H1 (cell line): ENCODE measurements at regions not wholly inside any gene's neighbourhood (a gene's known extent, or its start where the extent isn't known, plus 50 kb on each side); places are given as distances from the start of the nearest gene placed in this dataset.

Experiments
- BACH1 ChIP-seq: IDR thresholded peaks from 2 replicates; pipeline ENCODE4 v1.6.1; 2012; ENCODE audit warnings: low read length, improper control_type of control experiment
- CHD2 ChIP-seq: IDR thresholded peaks from 2 replicates; pipeline ENCODE4 v1.6.1; 2012; ENCODE audit warnings: low read length, improper control_type of control experiment
- GTF2F1 ChIP-seq: IDR thresholded peaks from 2 replicates; pipeline ENCODE4 v1.6.1; 2012; ENCODE audit warnings: low read depth, low read length, improper control_type of control experiment, borderline replicate concordance
- HDAC6 ChIP-seq: IDR thresholded peaks from one replicate; pipeline ENCODE4 v1.7.1; 2012; ENCODE audit warnings: low read depth, mild to moderate bottlenecking, inconsistent platforms, low read length, moderate library complexity
- KDM1A ChIP-seq: fragments of 200-600, 300-600 bp; sonication (generic); IDR thresholded peaks from 2 replicates; pipeline ENCODE4 v1.7.1; 2016; ENCODE audit warnings: mild to moderate bottlenecking, low read length, borderline replicate concordance
- KDM5A ChIP-seq: fragments of 200-600 bp; IDR thresholded peaks from 2 replicates; pipeline ENCODE4 v1.7.1; 2012; ENCODE audit warnings: mild to moderate bottlenecking, low read length, inconsistent platforms, mixed read lengths
- MAFK ChIP-seq: IDR thresholded peaks from 2 replicates; pipeline ENCODE4 v1.6.1; 2012; ENCODE audit warnings: low read depth, mild to moderate bottlenecking, improper control_type of control experiment, low read length
- NANOG ChIP-seq: IDR thresholded peaks from 2 replicates; pipeline ENCODE4 v1.6.1; 2011; ENCODE audit warnings: low read length, low read depth, mild to moderate bottlenecking, inconsistent platforms; ENCODE audit not compliant: insufficient read depth, poor library complexity, severe bottlenecking
- RBBP5 ChIP-seq: IDR thresholded peaks from 2 replicates; pipeline ENCODE4 v1.7.1; 2012; ENCODE audit warnings: low read depth, mild to moderate bottlenecking, inconsistent platforms, low read length, moderate library complexity, borderline replicate concordance
- SP1 ChIP-seq: IDR thresholded peaks from 2 replicates; pipeline ENCODE4 v1.6.1; 2011; ENCODE audit warnings: low read depth, low read length
- SP2 ChIP-seq: IDR thresholded peaks from 2 replicates; pipeline ENCODE4 v1.6.1; 2012; ENCODE audit warnings: mild to moderate bottlenecking, low read length, inconsistent platforms
- TF ChIP-seq, protein P1 (sequence below): fragments of 300-600 bp; sonication (generic); IDR thresholded peaks from 2 replicates; pipeline ENCODE4 v1.7.1; 2012; ENCODE audit warnings: low read length, moderate library complexity, mild to moderate bottlenecking, inconsistent platforms; ENCODE audit not compliant: insufficient replicate concordance
- TF ChIP-seq, protein P2 (sequence below): IDR thresholded peaks from 2 replicates; pipeline ENCODE4 v1.6.1; 2012; ENCODE audit warnings: inconsistent platforms

DNA sequence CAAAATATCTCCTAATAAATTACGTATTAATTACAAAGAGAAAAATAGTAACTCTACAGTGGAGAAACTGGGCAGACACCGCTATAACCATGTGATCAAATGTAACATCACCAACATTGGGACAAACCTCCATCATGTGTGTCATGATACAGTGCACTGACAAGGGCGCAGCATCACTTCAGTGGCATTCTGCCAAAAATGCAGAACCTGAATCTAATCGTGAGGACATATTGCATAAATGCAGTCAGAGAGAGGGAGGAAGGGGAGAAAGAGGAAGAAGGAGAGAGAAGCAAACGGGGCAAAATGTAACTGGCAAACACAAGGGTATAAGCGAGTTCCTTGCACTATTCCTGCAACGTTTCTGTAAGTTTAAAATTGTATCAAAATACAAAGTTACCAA lies 74.2 kb upstream of the MARCHF10 start (continued):
- TF ChIP-seq, protein P1, sequence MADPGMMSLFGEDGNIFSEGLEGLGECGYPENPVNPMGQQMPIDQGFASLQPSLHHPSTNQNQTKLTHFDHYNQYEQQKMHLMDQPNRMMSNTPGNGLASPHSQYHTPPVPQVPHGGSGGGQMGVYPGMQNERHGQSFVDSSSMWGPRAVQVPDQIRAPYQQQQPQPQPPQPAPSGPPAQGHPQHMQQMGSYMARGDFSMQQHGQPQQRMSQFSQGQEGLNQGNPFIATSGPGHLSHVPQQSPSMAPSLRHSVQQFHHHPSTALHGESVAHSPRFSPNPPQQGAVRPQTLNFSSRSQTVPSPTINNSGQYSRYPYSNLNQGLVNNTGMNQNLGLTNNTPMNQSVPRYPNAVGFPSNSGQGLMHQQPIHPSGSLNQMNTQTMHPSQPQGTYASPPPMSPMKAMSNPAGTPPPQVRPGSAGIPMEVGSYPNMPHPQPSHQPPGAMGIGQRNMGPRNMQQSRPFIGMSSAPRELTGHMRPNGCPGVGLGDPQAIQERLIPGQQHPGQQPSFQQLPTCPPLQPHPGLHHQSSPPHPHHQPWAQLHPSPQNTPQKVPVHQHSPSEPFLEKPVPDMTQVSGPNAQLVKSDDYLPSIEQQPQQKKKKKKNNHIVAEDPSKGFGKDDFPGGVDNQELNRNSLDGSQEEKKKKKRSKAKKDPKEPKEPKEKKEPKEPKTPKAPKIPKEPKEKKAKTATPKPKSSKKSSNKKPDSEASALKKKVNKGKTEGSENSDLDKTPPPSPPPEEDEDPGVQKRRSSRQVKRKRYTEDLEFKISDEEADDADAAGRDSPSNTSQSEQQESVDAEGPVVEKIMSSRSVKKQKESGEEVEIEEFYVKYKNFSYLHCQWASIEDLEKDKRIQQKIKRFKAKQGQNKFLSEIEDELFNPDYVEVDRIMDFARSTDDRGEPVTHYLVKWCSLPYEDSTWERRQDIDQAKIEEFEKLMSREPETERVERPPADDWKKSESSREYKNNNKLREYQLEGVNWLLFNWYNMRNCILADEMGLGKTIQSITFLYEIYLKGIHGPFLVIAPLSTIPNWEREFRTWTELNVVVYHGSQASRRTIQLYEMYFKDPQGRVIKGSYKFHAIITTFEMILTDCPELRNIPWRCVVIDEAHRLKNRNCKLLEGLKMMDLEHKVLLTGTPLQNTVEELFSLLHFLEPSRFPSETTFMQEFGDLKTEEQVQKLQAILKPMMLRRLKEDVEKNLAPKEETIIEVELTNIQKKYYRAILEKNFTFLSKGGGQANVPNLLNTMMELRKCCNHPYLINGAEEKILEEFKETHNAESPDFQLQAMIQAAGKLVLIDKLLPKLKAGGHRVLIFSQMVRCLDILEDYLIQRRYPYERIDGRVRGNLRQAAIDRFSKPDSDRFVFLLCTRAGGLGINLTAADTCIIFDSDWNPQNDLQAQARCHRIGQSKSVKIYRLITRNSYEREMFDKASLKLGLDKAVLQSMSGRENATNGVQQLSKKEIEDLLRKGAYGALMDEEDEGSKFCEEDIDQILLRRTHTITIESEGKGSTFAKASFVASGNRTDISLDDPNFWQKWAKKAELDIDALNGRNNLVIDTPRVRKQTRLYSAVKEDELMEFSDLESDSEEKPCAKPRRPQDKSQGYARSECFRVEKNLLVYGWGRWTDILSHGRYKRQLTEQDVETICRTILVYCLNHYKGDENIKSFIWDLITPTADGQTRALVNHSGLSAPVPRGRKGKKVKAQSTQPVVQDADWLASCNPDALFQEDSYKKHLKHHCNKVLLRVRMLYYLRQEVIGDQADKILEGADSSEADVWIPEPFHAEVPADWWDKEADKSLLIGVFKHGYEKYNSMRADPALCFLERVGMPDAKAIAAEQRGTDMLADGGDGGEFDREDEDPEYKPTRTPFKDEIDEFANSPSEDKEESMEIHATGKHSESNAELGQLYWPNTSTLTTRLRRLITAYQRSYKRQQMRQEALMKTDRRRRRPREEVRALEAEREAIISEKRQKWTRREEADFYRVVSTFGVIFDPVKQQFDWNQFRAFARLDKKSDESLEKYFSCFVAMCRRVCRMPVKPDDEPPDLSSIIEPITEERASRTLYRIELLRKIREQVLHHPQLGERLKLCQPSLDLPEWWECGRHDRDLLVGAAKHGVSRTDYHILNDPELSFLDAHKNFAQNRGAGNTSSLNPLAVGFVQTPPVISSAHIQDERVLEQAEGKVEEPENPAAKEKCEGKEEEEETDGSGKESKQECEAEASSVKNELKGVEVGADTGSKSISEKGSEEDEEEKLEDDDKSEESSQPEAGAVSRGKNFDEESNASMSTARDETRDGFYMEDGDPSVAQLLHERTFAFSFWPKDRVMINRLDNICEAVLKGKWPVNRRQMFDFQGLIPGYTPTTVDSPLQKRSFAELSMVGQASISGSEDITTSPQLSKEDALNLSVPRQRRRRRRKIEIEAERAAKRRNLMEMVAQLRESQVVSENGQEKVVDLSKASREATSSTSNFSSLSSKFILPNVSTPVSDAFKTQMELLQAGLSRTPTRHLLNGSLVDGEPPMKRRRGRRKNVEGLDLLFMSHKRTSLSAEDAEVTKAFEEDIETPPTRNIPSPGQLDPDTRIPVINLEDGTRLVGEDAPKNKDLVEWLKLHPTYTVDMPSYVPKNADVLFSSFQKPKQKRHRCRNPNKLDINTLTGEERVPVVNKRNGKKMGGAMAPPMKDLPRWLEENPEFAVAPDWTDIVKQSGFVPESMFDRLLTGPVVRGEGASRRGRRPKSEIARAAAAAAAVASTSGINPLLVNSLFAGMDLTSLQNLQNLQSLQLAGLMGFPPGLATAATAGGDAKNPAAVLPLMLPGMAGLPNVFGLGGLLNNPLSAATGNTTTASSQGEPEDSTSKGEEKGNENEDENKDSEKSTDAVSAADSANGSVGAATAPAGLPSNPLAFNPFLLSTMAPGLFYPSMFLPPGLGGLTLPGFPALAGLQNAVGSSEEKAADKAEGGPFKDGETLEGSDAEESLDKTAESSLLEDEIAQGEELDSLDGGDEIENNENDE, result no peak
- TF ChIP-seq MAFK (no peak), CHD2 (no peak), KDM1A (no peak), KDM5A (no peak), SP2 (no peak), HDAC6 (no peak), GTF2F1 (no peak), NANOG (no peak), BACH1 (no peak), RBBP5 (no peak), SP1 (no peak)
- TF ChIP-seq, protein P2, sequence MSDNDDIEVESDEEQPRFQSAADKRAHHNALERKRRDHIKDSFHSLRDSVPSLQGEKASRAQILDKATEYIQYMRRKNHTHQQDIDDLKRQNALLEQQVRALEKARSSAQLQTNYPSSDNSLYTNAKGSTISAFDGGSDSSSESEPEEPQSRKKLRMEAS, result no peak
